Cardiac fibroblast (primary cell): ENCODE measurements at regions not wholly inside any gene's neighbourhood (a gene's known extent, or its start where the extent isn't known, plus 50 kb on each side); places are given as distances from the start of the nearest gene placed in this dataset.
A peak's percentile ranks its signal among the peaks of the same experiment; 100 is the strongest.

Experiments used
- DNase-seq, 2 donors: peaks; one replicate each; pipeline versions ENCODE4 v3.0.0 to v3.0.0-alpha.2; 2010; ENCODE audit warnings: low read depth in 2 of 2
- H3K4me3 ChIP-seq, 2 donors: replicated peaks in 1 of 2; 1 replicate in 1 of 2; 2 replicates in 1 of 2; pipeline ENCODE4 v1.5.1; 2011; ENCODE audit warnings: low read depth in 2 of 2, low read length in 2 of 2, mild to moderate bottlenecking in 2 of 2, moderate library complexity in 1 of 2
- TF ChIP-seq, protein P1 (sequence below): IDR thresholded peaks from one replicate; pipeline ENCODE4 v1.5.1; 2011; ENCODE audit warnings: low read depth, mild to moderate bottlenecking, low read length, inconsistent platforms

DNA sequence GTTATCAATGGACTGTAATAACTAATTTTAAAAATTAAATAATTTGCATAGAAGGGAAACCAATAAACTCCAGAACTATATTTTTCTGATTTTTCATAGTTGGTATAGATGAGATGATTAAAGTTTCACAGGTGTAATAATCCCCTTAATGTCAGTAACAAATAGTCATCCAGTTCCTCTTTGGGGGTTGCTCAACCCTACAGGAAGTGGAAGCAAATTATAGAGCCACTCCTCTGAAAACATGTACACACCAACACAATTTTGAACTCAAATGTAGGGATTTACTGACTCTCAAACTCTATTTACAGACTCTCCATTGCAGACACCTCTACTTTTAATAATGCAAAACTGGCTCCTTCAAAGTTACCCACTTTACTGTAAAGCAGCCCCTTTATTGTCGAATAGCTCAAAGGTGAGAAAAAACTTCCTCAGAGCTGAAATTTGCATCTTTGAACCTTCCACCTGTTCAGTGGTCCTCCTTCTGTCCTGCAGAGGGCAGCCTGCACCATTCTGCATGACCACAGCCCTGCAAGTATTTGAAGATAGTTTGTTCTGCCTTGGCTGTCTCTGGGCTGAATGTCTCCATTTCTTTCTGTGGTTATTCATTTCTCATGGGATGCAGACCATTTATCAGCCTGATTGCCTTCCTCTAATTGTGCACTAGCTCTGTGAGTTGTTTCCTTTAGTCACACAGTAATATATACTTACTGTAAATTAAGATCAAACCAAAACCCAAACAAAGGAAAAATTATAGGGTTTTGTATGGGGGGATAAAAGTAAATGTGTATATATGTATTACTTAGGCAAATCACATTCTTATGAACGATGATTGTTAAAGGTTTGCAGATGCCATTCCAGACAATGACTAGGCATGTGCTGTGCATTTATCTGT is 383.2 kb upstream of the SGCD start:
- no peak overlapping the region for H3K4me3 ChIP-seq
- TF ChIP-seq, protein P1, sequence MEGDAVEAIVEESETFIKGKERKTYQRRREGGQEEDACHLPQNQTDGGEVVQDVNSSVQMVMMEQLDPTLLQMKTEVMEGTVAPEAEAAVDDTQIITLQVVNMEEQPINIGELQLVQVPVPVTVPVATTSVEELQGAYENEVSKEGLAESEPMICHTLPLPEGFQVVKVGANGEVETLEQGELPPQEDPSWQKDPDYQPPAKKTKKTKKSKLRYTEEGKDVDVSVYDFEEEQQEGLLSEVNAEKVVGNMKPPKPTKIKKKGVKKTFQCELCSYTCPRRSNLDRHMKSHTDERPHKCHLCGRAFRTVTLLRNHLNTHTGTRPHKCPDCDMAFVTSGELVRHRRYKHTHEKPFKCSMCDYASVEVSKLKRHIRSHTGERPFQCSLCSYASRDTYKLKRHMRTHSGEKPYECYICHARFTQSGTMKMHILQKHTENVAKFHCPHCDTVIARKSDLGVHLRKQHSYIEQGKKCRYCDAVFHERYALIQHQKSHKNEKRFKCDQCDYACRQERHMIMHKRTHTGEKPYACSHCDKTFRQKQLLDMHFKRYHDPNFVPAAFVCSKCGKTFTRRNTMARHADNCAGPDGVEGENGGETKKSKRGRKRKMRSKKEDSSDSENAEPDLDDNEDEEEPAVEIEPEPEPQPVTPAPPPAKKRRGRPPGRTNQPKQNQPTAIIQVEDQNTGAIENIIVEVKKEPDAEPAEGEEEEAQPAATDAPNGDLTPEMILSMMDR = peak; percentile 45
- peak; percentile 21 to 58 for DNase-seq

DNA sequence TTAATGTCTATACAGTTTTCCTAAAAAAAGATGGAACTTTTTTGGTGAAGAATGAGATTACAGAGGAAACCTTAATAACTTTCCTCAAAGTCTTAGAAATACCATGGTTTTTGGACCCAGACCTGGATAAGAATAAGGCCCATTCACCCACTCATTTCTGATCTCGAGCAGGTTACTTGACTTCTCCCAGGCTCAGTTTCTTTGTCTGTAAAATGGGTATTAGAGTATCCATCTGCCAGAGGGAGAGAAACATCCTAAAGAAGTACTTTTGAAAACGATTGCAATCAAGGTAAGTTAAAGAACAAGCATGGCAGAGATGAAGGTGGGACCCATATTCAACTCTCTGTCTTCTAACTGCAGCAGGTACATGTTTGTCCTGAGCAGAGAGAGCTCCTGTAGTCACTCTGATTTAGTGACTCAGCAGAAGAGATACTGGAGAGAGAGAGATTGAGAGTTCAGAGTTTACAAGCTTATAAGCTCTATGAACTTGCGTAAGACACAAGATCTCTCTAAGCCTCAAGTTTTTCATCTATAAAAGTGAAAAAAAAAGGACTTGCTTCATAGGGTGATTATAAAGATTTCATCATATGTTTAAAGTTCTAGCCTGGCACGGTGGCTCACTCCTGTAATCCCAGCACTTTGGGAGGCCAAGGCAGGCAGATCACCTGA is 379.4 kb upstream of the SGCD start:
- TF ChIP-seq, protein P1 = no peak
- no peak overlapping the region for H3K4me3 ChIP-seq
- DNase-seq = no peak

DNA sequence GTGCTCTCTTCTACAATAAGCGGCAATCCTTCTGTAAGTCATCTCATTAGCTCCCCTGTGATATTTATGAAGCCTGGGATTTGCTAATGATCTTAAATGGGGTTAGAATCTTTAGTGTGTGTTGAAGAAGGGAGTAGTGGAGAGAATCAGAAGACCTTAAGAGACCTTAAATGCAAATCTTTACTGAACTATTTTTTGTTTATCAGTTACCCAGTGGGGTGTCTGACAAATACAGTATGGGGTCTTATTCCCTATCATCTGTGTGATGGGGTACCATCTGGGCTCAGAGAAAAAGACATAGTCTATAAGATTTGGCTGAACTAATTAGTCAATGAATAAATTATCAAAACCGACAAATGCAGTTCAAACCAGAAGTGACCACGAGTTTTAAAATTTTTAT is 378.4 kb upstream of the SGCD start:
- TF ChIP-seq, protein P1 = no peak
- DNase-seq = no peak
- no peak overlapping the region for H3K4me3 ChIP-seq

DNA sequence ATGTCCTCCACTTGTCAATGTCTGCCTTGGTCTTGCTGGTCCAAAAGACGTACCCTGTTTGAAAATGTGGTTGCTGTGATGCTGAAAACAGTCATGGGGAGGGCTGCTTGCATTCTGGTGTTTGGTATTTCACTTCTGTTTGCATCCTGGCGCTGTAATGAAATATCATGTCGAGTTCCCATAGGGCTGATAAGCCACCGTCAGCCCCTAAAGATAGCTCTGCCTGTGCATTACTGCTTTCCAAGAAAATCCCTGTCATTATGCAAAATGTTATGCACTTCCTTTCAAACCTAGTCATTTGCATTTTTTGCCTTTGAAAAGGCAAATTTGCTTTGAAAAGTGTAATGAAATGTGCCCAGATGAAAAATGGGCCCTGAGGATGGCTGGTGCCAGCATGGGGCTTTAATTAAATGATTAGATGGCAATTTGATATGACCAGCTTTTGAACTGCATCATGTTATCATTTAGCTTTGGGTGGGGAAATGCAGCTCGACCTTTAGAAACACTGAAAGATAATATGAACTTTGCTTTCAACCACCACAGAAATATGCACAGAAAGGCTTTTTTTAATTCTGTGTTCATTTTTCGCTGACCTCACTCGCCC is 374.4 kb upstream of the SGCD start:
- TF ChIP-seq, protein P1 = no peak
- H3K4me3 ChIP-seq = no peak overlapping the region
- no peak for DNase-seq

DNA sequence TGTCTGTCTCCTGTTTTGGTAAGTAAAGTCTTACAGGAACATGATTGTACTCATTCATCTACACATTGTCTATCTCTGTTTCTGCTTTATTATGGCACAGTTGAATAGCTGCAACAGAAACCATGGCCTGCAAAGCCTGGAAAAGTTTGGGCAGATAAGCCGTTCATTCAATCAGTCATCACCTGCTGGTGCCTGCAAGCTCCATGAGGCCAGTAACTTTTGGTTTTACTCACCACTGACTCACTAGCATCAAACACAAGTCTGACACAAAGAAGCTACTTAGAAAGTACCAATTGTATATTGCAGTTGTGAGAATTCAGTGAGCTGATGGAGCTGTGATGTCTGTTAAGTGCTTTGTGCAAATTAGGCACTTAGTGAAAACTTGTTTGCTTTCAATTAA is 373.6 kb upstream of the SGCD start:
- DNase-seq = no peak
- TF ChIP-seq, protein P1 = no peak
- H3K4me3 ChIP-seq = no peak overlapping the region

GRCh38 chr5:155954701-155955445 is 372.1 kb upstream of the SGCD start:
- TF ChIP-seq, protein P1 = no peak
- H3K4me3 ChIP-seq = no peak overlapping the region
- no peak for DNase-seq
